ENCODE measurements at regions not wholly inside any gene's neighbourhood (a gene's known extent, or its start where the extent isn't known, plus 50 kb on each side); places are given as distances from the start of the nearest gene placed in this dataset.

- no peaks in the 10 kb centered on the region for H3K36me3 Mint-ChIP-seq (ENCODE audit: low read depth)
- H3K27ac Mint-ChIP-seq: no peak overlapping the region
- no peaks in the 10 kb centered on the region for H3K27me3 Mint-ChIP-seq (ENCODE audit: low read depth)
- H3K9me3 Mint-ChIP-seq: no peaks in the 10 kb centered on the region
- intact Hi-C loops (cut with micrococcal nuclease): no loop called here
- H3K4me3 Mint-ChIP-seq (ENCODE audit: low read depth): no peak overlapping the region
- no peak for DNase-seq (ENCODE audit: low spot score)
- H3K4me1 Mint-ChIP-seq (ENCODE audit: low read depth): no peaks in the 10 kb centered on the region
Measured at GRCh38 chr14:38737686-38738407, 365.2 kb downstream of the SEC23A start.

GRCh38 chr14:38735005-38735404 lies 368.0 kb downstream of the SEC23A start:
- H3K9me3 Mint-ChIP-seq: no peaks in the 10 kb centered on the region
- no peak overlapping the region for H3K4me3 Mint-ChIP-seq (ENCODE audit: low read depth)
- no peaks in the 10 kb centered on the region for H3K4me1 Mint-ChIP-seq (ENCODE audit: low read depth)
- DNase-seq (ENCODE audit: low spot score): no peak
- no peaks in the 10 kb centered on the region for H3K36me3 Mint-ChIP-seq (ENCODE audit: low read depth)
- H3K27ac Mint-ChIP-seq: no peak overlapping the region
- intact Hi-C loops (cut with micrococcal nuclease): no loop called here
- no peaks in the 10 kb centered on the region for H3K27me3 Mint-ChIP-seq (ENCODE audit: low read depth)

GRCh38 chr14:38731962-38732361 lies 371.1 kb downstream of the SEC23A start:
- no peaks in the 10 kb centered on the region for H3K4me1 Mint-ChIP-seq (ENCODE audit: low read depth)
- no peaks in the 10 kb centered on the region for H3K27me3 Mint-ChIP-seq (ENCODE audit: low read depth)
- H3K36me3 Mint-ChIP-seq (ENCODE audit: low read depth): no peaks in the 10 kb centered on the region
- H3K27ac Mint-ChIP-seq: no peak overlapping the region
- intact Hi-C loops (cut with micrococcal nuclease): no loop called here
- no peaks in the 10 kb centered on the region for H3K9me3 Mint-ChIP-seq
- H3K4me3 Mint-ChIP-seq (ENCODE audit: low read depth): no peak overlapping the region
- DNase-seq (ENCODE audit: low spot score): no peak

DNA sequence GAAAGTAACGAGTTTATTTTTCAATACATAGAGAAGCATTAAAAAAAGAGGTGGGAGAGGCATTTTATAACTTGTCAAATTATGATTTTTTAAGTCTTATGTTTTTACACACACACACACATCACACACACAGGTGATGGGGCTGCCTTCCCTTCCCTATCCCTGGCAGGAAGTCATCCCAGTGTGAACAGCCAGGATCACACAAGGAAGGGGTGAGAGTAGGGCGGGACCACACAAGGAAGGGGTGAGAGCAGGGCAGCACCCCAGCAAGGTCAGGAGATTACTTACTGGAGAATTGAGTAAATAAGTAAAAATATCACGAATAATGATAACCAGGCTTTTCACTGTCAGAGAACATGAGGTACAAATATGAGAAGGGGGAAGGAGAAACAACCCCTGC lies 372.6 kb downstream of the SEC23A start:
- intact Hi-C loops (cut with micrococcal nuclease): no loop called here
- no peak for DNase-seq (ENCODE audit: low spot score)
- no peak overlapping the region for H3K27ac Mint-ChIP-seq
- no peaks in the 10 kb centered on the region for H3K4me1 Mint-ChIP-seq (ENCODE audit: low read depth)
- H3K36me3 Mint-ChIP-seq (ENCODE audit: low read depth): no peaks in the 10 kb centered on the region
- no peaks in the 10 kb centered on the region for H3K27me3 Mint-ChIP-seq (ENCODE audit: low read depth)
- no peak overlapping the region for H3K4me3 Mint-ChIP-seq (ENCODE audit: low read depth)
- H3K9me3 Mint-ChIP-seq: no peaks in the 10 kb centered on the region

GRCh38 chr14:38727731-38728130 lies 375.3 kb downstream of the SEC23A start:
- Mint-ChIP-seq H3K9me3 (no peaks in the 10 kb centered on the region), H3K4me3 (ENCODE audit: low read depth) (no peak overlapping the region), H3K27me3 (ENCODE audit: low read depth) (no peaks in the 10 kb centered on the region), H3K36me3 (ENCODE audit: low read depth) (no peaks in the 10 kb centered on the region), H3K4me1 (ENCODE audit: low read depth) (no peaks in the 10 kb centered on the region), H3K27ac (no peak overlapping the region)
- DNase-seq (ENCODE audit: low spot score): no peak
- intact Hi-C loops (cut with micrococcal nuclease): no loop called here

DNA sequence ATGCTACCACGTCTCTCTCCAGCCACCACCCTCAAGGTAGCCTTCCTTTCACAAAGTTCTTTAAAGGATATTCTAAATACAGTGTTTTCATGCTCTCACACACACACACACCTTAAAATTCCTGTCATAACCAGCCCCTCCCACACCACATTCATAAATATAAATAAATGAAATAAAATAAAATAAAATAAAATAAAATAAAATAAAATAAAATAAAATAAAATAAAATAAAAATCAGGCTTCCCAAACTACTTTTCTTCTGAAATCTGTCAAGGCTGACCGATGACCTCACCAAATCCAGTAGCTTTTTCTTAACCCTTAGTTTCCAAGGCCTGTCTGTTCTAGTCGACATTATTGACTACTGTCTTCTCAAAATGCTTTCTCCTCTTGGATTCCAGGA lies 378.4 kb downstream of the SEC23A start:
- Mint-ChIP-seq H3K9me3 (no peaks in the 10 kb centered on the region), H3K27ac (no peak overlapping the region)

DNA sequence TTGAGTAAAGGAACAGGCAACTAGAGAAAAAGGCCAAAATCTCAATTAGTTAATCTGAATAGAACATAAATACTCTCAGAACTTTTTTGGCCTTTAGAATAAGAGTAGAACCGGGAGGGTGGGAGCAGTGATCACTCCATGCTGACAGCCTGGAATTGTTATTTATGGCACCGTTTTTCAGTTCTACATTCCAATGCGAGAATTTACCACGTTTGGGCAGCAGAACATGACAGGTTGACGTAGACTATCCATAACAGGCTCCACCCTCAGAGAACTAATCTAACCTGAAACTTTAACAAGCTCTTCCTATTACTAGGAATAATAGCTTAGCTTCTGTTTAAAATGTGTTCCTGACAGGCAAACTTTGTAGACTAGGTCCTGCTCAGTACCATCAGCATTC lies 379.1 kb downstream of the SEC23A start:
- Mint-ChIP-seq H3K36me3 (ENCODE audit: low read depth) (no peaks in the 10 kb centered on the region), H3K9me3 (no peaks in the 10 kb centered on the region), H3K27me3 (ENCODE audit: low read depth) (no peaks in the 10 kb centered on the region), H3K4me3 (ENCODE audit: low read depth) (no peak overlapping the region), H3K27ac (no peak overlapping the region), H3K4me1 (ENCODE audit: low read depth) (no peaks in the 10 kb centered on the region)
- DNase-seq (ENCODE audit: low spot score): no peak
- intact Hi-C loops (cut with micrococcal nuclease): loop anchor here (2.0 kb wide), 1 partner anchor 143 kb away; no protein-coding TSS in a partner anchor

More for the DNA sequence above, 378.4 kb downstream of the SEC23A start:
- no peak for DNase-seq (ENCODE audit: low spot score)
- Mint-ChIP-seq H3K4me3 (ENCODE audit: low read depth) (no peak overlapping the region), H3K36me3 (ENCODE audit: low read depth) (no peaks in the 10 kb centered on the region), H3K27me3 (ENCODE audit: low read depth) (no peaks in the 10 kb centered on the region), H3K4me1 (ENCODE audit: low read depth) (no peaks in the 10 kb centered on the region)
- intact Hi-C loops (cut with micrococcal nuclease): no loop called here

DNA sequence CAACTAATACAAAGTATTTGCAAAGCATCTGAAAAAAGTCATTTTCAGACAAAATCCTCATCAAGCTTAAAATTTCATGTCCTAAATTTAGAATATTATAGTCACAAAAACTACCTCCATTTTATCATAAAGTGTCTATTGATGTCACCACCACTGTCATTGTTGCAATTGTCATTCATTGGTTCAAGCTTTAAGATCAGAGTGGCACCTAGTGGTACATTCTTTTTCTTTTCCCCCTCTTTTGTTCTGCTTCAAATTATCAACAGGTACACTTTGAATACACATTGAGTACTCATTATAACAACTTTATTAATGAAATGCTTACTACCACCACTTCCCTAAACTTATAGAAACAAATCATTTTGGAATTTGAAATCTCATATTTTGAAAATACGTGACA lies 379.8 kb downstream of the SEC23A start:
- Mint-ChIP-seq H3K27ac (no peak overlapping the region), H3K4me3 (ENCODE audit: low read depth) (no peak overlapping the region), H3K36me3 (ENCODE audit: low read depth) (no peaks in the 10 kb centered on the region), H3K9me3 (no peaks in the 10 kb centered on the region), H3K27me3 (ENCODE audit: low read depth) (no peaks in the 10 kb centered on the region), H3K4me1 (ENCODE audit: low read depth) (no peaks in the 10 kb centered on the region)
- no peak for DNase-seq (ENCODE audit: low spot score)
- intact Hi-C loops (cut with micrococcal nuclease): loop anchor here (2.0 kb wide), 1 partner anchor 144 kb away; no protein-coding TSS in a partner anchor

GRCh38 chr14:38721822-38722431 lies 381.1 kb downstream of the SEC23A start:
- DNase-seq (ENCODE audit: low spot score): no peak
- Mint-ChIP-seq H3K27ac (no peak overlapping the region), H3K4me1 (ENCODE audit: low read depth) (no peaks in the 10 kb centered on the region), H3K36me3 (ENCODE audit: low read depth) (no peaks in the 10 kb centered on the region), H3K27me3 (ENCODE audit: low read depth) (no peaks in the 10 kb centered on the region), H3K9me3 (no peaks in the 10 kb centered on the region), H3K4me3 (ENCODE audit: low read depth) (no peak overlapping the region)
- intact Hi-C loops (cut with micrococcal nuclease): loop anchor here (2.0 kb wide), 1 partner anchor 145 kb away; no protein-coding TSS in a partner anchor

- no peak for DNase-seq (ENCODE audit: low spot score)
- H3K36me3 Mint-ChIP-seq (ENCODE audit: low read depth): no peaks in the 10 kb centered on the region
- H3K4me3 Mint-ChIP-seq (ENCODE audit: low read depth): no peak overlapping the region
- intact Hi-C loops (cut with micrococcal nuclease): no loop called here
- no peak overlapping the region for H3K27ac Mint-ChIP-seq
- H3K9me3 Mint-ChIP-seq: no peaks in the 10 kb centered on the region
- H3K27me3 Mint-ChIP-seq (ENCODE audit: low read depth): no peaks in the 10 kb centered on the region
- H3K4me1 Mint-ChIP-seq (ENCODE audit: low read depth): no peaks in the 10 kb centered on the region
Measured at GRCh38 chr14:38718519-38718918, 384.5 kb downstream of the SEC23A start.

GRCh38 chr14:38716926-38717325 lies 386.1 kb downstream of the SEC23A start:
- no peak for DNase-seq (ENCODE audit: low spot score)
- Mint-ChIP-seq H3K36me3 (ENCODE audit: low read depth) (no peaks in the 10 kb centered on the region), H3K27me3 (ENCODE audit: low read depth) (no peaks in the 10 kb centered on the region), H3K4me1 (ENCODE audit: low read depth) (no peaks in the 10 kb centered on the region), H3K27ac (no peak overlapping the region), H3K4me3 (ENCODE audit: low read depth) (no peak overlapping the region), H3K9me3 (no peaks in the 10 kb centered on the region)
- intact Hi-C loops (cut with micrococcal nuclease): no loop called here

DNA sequence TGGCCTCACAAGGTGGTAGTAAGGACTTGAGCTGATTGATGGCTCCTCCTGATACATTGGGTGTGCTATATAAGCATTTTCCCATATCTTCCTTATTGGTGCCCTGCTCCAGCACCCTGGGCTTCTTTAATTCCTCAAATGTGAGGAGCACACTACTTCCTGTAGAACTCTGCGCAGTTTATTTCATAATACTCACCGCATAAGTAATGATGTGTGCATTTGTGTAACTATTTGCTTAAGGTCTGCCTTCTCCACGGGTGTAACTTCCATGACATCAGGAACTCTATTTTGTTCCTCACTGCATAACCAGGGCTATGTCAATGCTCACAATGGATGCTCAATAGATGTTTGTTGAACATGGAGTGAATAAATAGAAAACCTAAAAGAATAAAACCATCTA lies 392.2 kb downstream of the SEC23A start:
- no peak for DNase-seq (ENCODE audit: low spot score)
- no peak overlapping the region for H3K27ac Mint-ChIP-seq
- no peaks in the 10 kb centered on the region for H3K36me3 Mint-ChIP-seq (ENCODE audit: low read depth)
- H3K4me1 Mint-ChIP-seq (ENCODE audit: low read depth): no peaks in the 10 kb centered on the region
- no peak overlapping the region for H3K4me3 Mint-ChIP-seq (ENCODE audit: low read depth)
- intact Hi-C loops (cut with micrococcal nuclease): no loop called here
- no peaks in the 10 kb centered on the region for H3K9me3 Mint-ChIP-seq
- no peaks in the 10 kb centered on the region for H3K27me3 Mint-ChIP-seq (ENCODE audit: low read depth)

DNA sequence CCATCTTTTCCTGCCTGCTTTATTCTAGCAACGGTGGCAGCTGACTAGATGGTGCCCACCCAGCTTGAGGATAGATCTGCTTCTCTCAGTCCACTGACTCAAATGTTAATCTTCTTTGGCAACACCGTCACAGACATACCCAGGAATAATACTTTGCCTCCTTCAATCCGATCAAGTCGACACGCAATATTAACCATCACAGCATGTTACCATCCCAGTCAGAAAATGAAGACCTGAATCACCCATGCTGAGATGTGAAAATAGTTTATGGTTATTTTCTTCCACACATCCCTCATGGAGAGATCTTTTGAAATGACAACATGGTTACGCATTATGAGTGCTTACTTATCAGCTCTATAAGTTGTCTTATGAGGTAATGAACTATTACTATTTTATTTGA lies 392.8 kb downstream of the SEC23A start:
- no peaks in the 10 kb centered on the region for H3K27me3 Mint-ChIP-seq (ENCODE audit: low read depth)
- no peak overlapping the region for H3K4me3 Mint-ChIP-seq (ENCODE audit: low read depth)
- H3K27ac Mint-ChIP-seq: no peak overlapping the region
- intact Hi-C loops (cut with micrococcal nuclease): no loop called here
- H3K4me1 Mint-ChIP-seq (ENCODE audit: low read depth): no peaks in the 10 kb centered on the region
- no peaks in the 10 kb centered on the region for H3K9me3 Mint-ChIP-seq
- no peaks in the 10 kb centered on the region for H3K36me3 Mint-ChIP-seq (ENCODE audit: low read depth)
- DNase-seq (ENCODE audit: low spot score): no peak

Measured in activated T-helper 2 cell treated with anti-CD3 and anti-CD28 coated beads, Interferon-gamma antibody, Interleukin-2, Interleukin-4, amounts not matched to agents 10 μg/mL and 5 μg/mL and 100 μg/mL, durations not matched to agents 14 hours and 24 hours and 36 hours (primary cell).